ENCODE measurements at regions not wholly inside any gene's neighbourhood (a gene's known extent, or its start where the extent isn't known, plus 50 kb on each side); places are given as distances from the start of the nearest gene placed in this dataset.
"Not testable (repeated sequence)": the region's sequence is repeated elsewhere in the genome, so short reads cannot be mapped to it uniquely, and the experiment has no call there.

- TF ChIP-seq POLR2A (IDR thresholded peaks at IDR 0.05): no peak
- no peak for TF ChIP-seq CTCF (IDR thresholded peaks at IDR 0.05)
- Histone ChIP-seq H3K36me3 (no peaks in the 10 kb centered on the region), H3K27ac (no peak overlapping the region), H3K4me3 (no peak overlapping the region), H3K4me1 (peaks cover 0 to 5% (median 0%) of the 10 kb centered on the region in 4 donors), H3K9me3 (no peaks in the 10 kb centered on the region), H3K27me3 (no peaks in the 10 kb centered on the region)
- no peak for ATAC-seq
- WGBS (ENCODE audit: insufficient coverage, low coverage, low lambda C conversion rate, missing lambda C conversion rate): 87% methylated on average over 5 of the region's 18 CpGs
- intact Hi-C loops (cut with DNase I): no loop called here
- peak in 1 of 3 donors; percentile 31 for DNase-seq
Observed at GRCh38 chr3:13137941-13138832, 65.0 kb upstream of the IQSEC1 start.

GRCh38 chr3:13136848-13137247 is 63.6 kb upstream of the IQSEC1 start:
- H3K27ac ChIP-seq; H3K27me3 ChIP-seq; DNase-seq; intact Hi-C loops (cut with DNase I); H3K4me3 ChIP-seq; ATAC-seq; H3K4me1 ChIP-seq; H3K9me3 ChIP-seq; H3K36me3 ChIP-seq: not testable (repeated sequence)
- WGBS (ENCODE audit: insufficient coverage, low coverage, low lambda C conversion rate, missing lambda C conversion rate): 80% methylated on average over 3 of the region's 6 CpGs

- DNase-seq: peak in 1 of 3 donors; percentile 3
Observed at GRCh38 chr3:13136426-13136825, 63.2 kb upstream of the IQSEC1 start.

GRCh38 chr3:13135811-13136321 is 62.6 kb upstream of the IQSEC1 start:
- no peak overlapping the region for H3K4me3 ChIP-seq
- H3K27ac ChIP-seq: no peak overlapping the region
- peaks cover 0 to 5% (median 0%) of the 10 kb centered on the region in 4 donors for H3K4me1 ChIP-seq
- no peaks in the 10 kb centered on the region for H3K36me3 ChIP-seq
- ATAC-seq: no peak
- H3K27me3 ChIP-seq: no peaks in the 10 kb centered on the region
- peak in 2 of 3 donors; percentile 39 to 55 for DNase-seq
- H3K9me3 ChIP-seq: no peaks in the 10 kb centered on the region
- WGBS (ENCODE audit: insufficient coverage, low coverage, low lambda C conversion rate, missing lambda C conversion rate): 83% methylated on average over 9 of the region's 19 CpGs
- TF ChIP-seq CTCF (IDR thresholded peaks at IDR 0.05) (no peak), POLR2A (IDR thresholded peaks at IDR 0.05) (no peak)
- intact Hi-C loops (cut with DNase I): no loop called here

More at GRCh38 chr3:13136426-13136825, 63.2 kb upstream of the IQSEC1 start:
- Histone ChIP-seq H3K27ac (no peak overlapping the region), H3K27me3 (no peaks in the 10 kb centered on the region), H3K36me3 (no peaks in the 10 kb centered on the region), H3K9me3 (no peaks in the 10 kb centered on the region), H3K4me1 (peaks cover 0 to 5% (median 0%) of the 10 kb centered on the region in 4 donors), H3K4me3 (no peak overlapping the region)
- intact Hi-C loops (cut with DNase I): no loop called here
- no peak for TF ChIP-seq CTCF (IDR thresholded peaks at IDR 0.05)
- TF ChIP-seq POLR2A (IDR thresholded peaks at IDR 0.05): no peak
- no peak for ATAC-seq
- WGBS (ENCODE audit: insufficient coverage, low coverage, low lambda C conversion rate, missing lambda C conversion rate): 85% methylated on average over 11 of the region's 11 CpGs

- DNase-seq (peak in 2 of 3 donors; percentile 57 to 68), ATAC-seq (peak; percentile 41 to 74 (median 52))
- peaks cover 0 to 5% (median 0%) of the 10 kb centered on the region in 4 donors for H3K4me1 ChIP-seq
- intact Hi-C loops (cut with DNase I): no loop called here
- WGBS (ENCODE audit: insufficient coverage, low coverage, low lambda C conversion rate, missing lambda C conversion rate): no CpG with 5 or more reads among the region's 9 CpGs
- H3K36me3 ChIP-seq: no peaks in the 10 kb centered on the region
- no peak overlapping the region for H3K4me3 ChIP-seq
- H3K27me3 ChIP-seq: no peaks in the 10 kb centered on the region
- no peaks in the 10 kb centered on the region for H3K9me3 ChIP-seq
- H3K27ac ChIP-seq: no peak overlapping the region
- TF ChIP-seq POLR2A (IDR thresholded peaks at IDR 0.05) (no peak), CTCF (IDR thresholded peaks at IDR 0.05) (no peak)
Observed at GRCh38 chr3:13135251-13135810, 62.1 kb upstream of the IQSEC1 start.

All from right lobe of liver (tissue), 6 donors.